ENCODE measurements at regions not wholly inside any gene's neighbourhood (a gene's known extent, or its start where the extent isn't known, plus 50 kb on each side); places are given as distances from the start of the nearest gene placed in this dataset.
"Not testable (repeated sequence)": the region's sequence is repeated elsewhere in the genome, so short reads cannot be mapped to it uniquely, and the experiment has no call there.

DNA sequence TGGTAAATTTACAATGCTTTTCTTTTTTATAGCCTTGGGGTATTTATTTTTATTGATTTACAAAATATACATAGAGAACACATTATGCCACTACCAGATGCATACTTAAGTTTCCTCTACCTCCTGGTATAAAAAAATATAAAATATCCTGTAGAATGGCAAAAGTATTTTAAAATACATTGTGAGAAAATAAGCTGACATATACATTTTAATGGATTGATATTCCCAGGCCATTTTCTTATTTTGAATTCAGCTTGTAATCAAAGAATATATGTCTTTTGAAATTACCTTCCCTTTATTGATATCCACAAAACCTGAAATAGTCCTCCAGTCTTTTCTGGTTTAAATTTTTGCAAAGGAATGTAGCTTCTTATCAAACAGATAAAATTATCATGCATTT lies 923.9 kb downstream of the CDH18 start:
- no peak for DNase-seq (ENCODE audit: low read depth)

DNA sequence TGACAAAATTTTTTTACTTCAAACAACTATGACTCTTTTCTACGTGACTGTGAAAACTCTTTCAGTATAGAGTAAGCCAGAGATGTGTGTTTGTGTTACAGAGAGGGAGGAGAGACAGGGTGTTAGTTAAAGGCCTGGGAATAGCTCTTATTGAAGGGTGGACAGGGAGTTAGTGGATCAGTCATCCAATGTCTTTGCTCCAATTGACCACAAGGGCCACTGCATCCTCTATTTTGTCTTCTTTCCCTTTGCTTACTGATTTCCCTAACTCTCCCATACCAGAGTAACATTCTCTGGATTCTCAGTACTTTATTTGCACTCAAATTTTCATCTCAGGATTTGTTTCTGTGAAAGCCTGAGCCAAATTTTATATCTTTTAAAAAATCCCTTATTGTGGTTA lies 920.3 kb downstream of the CDH18 start:
- DNase-seq (ENCODE audit: low read depth), result no peak

DNA sequence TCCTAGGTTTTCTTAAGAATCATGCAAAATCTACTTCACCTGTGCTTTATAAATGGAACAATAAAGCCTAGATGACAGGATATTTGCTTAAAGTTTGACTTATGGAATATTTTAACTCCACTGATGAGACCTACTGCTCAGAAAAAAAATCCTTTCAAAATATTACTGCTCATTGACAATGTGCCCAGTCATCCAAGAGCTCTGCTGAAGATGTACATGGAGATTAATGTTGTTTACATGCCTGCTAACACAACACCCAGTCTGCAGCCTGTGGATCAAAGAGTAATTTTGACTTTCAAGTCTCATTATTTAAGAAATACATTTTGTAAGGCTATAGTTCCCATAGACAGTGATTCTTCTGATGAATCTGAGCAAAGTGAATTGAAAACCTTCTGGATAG lies 889.6 kb downstream of the CDH18 start:
- no peak for DNase-seq (ENCODE audit: low read depth)

DNA sequence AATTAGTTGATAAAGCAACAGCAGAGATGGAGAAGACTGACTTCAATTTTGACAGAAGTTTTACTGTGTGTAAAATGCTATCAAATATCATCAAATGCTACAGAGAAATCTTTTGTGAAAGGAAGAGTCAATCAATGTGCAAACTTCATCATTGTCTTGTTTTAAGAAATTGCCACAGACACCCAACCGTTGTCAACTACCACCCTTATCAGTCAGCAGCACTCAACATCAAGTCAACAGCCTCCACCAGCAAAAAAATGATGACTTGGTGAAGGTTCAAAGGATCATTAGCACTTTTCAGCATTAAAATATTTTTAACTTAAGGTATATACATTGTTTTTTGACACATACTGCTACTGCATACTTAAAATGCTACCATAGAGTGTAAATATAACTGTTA lies 888.8 kb downstream of the CDH18 start:
- DNase-seq (ENCODE audit: low read depth), result no peak

DNA sequence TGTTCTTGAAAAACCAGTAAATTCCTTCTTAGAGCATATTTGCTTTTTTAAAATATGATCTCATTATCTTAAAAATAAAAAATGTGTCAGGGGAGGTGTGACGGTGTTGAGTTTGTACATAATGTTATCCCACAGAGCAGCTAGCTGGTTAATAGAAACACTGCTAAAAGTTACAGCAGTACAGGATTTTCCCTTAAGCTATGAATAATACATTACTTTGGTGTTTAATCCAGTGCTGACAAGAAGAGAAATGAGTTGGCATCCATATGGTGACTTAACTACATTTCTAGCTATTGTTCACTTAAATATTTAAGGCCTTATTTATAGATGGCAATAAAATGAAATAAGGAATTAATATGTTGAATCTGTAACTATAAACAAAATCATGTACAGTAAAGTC lies 883.1 kb downstream of the CDH18 start:
- DNase-seq (ENCODE audit: low read depth), result no peak

DNA sequence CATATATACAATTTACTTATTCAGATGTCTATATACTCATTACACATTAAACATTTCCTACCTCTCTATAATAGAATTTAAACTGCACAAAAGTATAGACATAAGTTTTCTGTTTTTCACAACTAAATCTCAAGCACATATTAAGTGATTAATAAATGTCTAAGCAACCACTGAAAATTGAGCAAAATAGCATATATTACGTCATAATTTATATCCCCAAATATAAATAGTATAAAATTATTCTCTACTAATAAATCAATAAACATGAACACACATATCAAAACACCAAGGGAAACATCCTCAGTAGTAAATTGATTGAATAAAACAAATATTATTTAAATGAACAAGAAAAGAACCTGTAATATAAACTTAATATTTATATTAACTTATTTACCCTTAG lies 865.1 kb downstream of the CDH18 start:
- no peak for DNase-seq (ENCODE audit: low read depth)

DNA sequence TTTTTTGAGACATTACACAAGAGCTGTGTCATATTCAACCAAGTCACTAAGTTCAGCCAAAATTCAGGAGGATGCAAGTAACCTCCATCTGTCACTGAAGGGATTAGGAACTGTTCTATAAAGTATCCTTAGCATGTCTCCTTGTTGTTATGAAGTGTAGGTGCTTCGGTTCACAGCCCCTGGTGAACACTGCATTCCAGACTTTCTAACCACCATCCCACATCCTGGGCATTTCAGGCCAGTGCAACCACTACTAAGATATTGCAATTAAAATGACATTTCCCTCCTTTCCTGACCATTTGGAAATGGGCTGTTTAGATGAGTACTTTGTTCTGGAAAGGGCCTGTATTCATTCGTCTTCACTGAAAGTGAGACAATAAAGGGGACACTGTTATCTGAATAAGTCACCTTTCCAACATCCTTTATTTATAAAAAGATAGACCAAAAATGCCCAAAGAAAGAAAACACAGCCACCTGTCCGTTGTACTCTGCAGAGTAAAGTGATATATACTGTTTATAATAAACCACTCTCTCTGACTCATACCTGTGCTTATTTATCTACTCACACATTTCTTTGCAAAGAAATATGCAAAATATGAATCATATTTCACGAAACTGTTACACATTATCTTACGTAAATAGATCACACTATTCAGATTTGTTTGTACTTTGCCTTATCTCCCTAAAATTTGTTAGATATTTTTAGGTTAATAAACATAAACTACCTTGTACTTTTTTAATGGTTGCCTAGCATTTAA lies 861.9 kb downstream of the CDH18 start:
- no peak for DNase-seq (ENCODE audit: low read depth)

DNA sequence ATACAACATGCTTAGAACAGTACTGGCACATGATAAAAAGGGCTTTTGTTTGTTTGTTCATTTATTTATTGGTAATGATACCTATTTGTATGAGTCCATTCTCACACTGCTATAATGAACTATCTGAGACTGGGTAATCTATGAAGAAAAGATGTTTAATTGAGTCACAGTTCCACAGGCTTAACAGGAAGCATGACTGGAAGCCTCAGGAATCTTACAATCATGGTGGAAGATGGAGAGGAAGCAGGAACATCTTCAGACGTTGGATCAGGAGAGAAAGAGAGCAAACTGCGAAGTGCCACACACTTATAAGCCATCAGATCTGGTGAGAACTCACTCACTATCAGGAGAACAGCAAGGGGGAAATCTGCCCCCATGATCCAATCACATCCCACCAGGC lies 847.7 kb downstream of the CDH18 start:
- DNase-seq (ENCODE audit: low read depth), result no peak

DNA sequence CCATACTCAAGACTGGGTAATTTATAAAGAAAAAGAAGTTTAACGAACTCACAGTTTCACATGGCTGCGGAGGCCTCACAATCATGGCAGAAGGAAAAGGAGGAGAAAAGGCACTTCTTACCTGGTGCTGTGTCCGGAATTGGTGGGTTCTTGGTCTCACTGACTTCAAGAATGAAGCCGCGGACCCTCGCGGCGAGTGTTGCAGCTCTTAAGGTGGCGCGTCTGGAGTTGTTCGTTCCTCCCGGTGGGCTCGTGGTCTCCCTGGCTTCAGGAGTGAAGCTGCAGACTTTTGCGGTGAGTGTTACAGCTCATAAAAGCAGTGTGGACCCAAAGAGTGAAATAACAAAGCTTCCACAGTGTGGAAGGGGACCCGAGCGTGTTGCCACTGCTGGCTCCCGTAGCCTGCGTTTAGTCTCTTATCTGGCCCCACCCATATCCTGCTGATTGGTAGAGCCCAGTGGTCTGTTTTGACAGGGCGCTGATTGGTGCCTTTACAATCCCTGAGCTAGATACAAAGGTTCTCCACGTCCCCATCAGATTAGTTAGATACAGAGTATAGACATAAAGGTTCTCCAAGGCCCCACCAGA lies 846.0 kb downstream of the CDH18 start:
- DNase-seq (ENCODE audit: low read depth), result not testable (repeated sequence)

DNA sequence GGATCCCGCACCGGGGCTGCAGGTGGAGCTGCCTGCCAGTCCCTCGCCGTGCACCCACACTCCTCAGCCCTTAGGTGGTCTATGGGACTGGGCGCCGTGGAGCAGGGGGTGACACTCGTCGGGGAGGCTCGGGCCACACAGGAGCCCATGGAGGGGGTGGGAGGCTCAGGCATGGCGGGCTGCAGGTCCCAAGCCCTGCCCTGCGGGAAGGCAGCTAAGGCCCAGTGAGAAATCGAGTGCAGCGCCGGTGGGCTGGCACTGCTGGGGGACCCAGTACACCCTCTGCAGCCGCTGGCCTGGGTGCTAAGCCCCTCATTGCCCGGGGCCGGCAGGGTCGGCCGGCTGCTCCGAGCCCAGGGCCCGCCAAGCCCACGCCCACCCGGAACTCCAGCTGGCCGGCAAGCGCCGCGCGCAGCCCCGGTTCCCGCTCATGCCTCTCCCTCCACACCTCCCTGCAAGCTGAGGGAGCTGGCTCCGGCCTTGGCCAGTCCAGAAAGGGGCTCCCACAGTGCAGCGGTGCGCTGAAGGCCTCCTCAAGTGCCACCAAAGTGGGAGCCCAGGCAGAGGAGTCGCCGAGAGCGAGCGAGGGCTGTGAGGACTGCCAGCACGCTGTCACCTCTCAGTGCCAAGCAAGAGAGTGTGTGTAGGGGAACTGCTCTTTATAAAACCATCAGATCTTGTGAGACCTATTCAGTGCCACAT lies 845.1 kb downstream of the CDH18 start:
- DNase-seq (ENCODE audit: low read depth), result not testable (repeated sequence)

DNA sequence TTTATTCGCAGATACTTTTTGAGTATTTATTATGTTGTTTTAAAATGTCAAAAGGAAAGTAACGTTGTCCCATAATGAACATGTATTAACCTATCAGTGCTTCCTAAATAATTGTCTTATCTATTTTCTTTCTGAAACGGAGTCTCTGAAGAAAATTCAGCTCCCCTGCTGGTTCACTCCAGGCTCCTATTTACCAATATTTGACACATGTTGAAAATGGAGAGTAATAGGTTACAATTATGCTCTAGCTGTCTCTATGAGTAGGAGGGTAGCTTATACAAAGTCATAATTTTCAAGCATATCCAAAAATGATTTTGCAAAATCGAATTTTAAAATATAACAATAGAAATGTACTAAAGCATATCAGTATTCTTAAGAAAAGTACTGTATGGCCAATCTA lies 844.1 kb downstream of the CDH18 start:
- no peak for DNase-seq (ENCODE audit: low read depth)

DNA sequence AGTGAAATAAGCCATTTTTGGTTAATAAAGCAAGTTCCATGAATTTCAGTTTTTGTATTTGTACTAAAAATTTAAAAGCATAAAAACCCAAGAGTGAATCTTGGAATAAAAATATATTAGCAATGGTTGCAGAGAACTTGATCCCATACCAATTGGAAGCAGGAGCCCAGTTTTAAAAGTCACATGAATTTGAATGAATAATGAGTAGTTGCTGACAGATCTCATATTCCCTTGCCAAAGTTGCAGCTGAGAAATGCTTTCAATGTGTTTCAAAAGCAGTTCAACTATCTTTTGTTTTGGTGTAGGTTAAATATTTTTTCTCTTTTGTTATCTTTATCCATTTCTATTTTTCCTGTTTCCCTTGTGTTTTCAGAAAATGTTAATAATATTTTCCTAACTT lies 818.6 kb downstream of the CDH18 start:
- DNase-seq (ENCODE audit: low read depth), result no peak

DNA sequence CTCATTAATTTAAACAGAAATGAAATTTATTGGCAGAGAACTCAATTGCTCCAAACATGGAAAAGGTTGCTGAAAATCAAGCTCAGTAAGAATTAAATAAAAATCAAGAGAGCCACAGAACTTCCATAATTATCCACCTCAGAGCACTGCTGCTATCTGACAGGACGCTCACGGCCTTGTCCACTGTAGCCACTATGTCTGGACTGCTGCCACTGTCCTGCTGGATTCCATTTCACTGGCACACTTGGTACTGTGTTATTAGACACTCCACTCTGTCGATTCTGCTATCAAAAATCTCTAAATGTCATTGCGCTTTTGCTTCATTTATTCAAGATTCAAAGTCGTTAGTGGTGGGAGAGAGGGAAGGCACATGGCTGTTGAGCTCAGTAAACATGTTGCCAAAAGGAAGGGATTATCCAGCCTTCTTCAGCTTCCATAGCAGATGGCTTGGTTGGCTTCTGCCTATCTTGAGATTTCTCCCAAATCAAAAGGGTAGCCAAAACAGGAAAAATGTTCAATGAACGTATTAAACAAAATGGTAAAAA lies 815.0 kb downstream of the CDH18 start:
- DNase-seq (ENCODE audit: low read depth), result no peak

DNA sequence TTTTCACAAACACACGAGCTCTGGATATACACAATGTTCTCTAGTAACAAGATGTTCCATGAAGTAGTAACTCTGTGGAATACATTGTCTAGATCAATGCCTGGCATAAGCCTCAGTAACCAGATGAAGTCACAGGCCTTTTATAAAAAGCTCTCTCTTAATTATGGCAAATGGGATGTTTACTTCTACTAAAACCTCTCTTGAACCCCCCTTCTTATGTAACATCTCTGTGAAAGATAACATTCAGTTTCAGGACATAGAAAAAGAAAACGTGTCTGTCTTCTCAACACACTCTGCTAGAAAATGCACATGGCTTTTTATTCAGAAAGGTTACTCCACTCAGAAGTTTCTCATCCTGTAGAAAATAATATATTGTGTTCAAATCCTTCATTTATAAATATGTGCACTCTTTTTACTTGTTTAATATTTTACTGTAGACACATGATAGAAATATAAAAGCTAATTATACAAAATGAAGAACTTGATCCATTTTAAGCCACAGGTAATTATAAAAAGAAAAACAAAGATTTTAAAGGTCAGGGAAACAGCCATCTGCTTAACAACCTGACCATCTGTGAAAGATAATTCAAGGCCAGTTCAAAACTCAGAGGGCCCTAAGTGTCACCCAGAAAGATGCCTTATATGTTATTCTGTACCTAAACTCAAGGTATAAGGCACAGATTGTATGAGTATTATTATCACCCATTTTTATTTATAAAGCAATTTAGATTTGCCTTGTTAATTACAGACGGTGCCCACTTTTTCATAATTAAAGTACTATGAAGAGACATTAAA lies 812.0 kb downstream of the CDH18 start:
- DNase-seq (ENCODE audit: low read depth), result no peak

DNA sequence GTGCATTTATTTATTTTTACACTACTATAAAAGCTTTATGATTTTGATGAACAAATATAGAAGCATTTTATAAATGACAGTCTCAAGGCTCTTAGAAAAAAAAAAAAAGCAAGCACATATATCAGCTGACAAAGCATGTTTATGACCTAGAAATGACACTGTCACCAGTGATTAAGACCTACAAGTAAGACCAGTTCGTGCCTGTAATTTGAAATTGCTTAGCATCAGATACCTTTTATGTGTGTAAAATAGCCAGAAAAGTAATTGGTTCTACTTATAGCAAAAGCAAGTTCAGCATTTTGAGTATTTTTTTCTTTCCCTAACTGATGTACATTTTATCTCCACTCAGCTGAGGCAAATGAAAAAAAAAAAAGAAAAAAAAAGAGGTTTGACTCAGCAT lies 808.4 kb downstream of the CDH18 start:
- no peak for DNase-seq (ENCODE audit: low read depth)

DNA sequence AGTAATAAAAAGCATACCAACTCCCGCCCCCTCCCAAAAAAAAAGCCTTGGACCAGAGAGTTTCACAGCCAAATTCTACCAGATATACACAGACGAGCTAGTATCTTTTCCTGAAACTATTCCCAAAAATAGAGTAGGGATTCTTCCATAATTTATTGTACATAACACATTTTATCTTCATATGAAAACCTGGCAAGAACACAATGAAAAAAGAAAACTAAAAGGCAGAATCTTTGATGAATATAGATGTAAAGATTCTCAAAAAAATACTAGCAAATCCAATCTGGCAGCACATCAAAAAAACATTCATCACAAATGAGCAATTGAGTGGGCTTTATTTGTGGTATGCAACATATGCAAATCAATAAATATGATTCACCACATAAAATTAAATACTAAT lies 798.8 kb downstream of the CDH18 start:
- DNase-seq (ENCODE audit: low read depth), result no peak

DNA sequence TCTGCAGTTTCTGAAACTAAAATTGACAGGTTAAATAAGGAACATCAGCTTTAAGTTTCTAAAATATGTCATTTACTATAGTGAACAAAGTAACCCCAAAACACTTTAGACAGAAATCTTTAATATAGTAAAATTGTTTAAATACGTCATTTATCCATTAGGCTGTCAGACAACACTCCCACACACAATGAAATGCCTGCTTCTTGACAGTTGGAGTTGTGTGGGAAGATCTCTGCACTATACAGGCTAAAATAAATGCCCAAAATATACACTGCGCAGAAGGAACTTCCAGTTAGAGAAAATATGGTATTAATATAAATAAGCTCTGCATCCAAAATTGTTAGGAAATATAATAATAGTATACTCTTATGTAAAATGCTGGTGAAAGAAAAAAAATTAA lies 794.4 kb downstream of the CDH18 start:
- no peak for DNase-seq (ENCODE audit: low read depth)

DNA sequence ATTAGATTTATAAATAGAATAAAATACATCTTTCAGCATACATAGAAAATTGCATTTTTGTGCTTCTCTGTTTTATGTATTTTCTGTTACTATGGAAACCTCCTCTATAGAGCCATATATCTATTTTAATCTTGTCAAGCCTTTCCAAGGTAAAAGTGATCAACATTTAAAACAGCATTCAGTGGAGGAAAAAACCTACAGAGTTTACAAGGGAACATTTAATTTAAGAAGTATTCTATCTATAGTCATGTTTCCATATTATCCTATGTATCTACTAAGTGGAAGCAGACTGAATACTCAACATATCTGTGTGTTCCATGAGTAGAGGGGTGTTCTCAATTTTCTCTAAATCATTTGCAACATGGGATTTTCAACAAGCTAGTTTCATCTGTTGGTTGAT lies 791.4 kb downstream of the CDH18 start:
- no peak for DNase-seq (ENCODE audit: low read depth)

DNA sequence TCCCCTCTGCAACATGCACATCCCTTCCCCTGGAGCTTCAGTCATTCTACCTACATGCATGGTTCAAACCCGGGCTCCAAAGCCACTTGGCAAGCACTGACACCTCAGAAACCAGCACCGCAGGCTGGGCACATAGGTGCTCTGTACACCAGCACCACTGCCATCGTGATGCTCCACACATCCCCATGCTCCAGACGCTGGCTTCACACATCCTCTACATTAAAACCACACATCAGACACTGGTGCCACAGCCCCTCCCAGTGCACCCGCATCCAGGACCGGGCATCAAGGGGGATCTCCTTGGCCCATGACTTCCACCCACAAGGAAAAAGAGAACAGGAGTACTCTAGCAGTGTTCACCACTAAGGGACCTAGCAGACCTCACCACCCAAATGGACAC lies 787.7 kb downstream of the CDH18 start:
- no peak for DNase-seq (ENCODE audit: low read depth)

DNA sequence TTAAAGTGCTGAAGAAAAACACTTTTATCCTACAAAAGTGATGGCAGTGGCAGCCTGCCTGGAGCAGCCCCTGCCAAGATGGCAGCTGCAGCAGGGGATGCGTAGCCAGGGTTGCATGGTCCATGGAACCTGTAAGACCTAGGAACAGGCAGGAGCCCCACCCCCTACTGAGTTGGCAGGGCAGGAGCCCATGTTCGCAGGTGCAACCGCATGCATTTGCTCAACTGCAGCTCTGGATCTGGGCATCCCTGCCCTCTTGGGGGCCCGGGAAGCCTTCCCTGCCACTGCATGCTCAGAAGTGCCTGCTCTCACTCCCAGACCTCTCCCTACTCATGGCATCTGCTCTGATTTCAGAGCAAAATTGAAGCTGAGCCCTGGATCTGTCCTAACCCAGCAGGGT lies 779.6 kb downstream of the CDH18 start:
- DNase-seq (ENCODE audit: low read depth), result no peak

DNA sequence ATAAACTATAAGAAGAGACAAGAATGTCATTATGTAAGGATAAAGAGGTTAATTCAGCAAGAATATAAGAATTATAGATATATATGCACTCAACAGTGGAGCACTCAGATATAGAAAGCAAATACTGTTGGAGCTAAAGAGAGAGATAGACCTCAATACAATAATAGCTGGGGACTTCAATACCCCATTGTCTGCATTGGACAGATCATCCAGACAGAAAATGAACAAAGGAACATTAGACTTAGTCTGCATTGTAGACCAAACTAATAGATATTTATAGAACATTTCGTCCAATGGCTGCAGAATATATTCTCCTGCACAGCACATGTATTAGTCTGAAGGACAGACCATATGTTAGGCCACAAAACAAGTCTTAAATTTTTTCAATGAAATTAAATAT lies 777.1 kb downstream of the CDH18 start:
- no peak for DNase-seq (ENCODE audit: low read depth)

DNA sequence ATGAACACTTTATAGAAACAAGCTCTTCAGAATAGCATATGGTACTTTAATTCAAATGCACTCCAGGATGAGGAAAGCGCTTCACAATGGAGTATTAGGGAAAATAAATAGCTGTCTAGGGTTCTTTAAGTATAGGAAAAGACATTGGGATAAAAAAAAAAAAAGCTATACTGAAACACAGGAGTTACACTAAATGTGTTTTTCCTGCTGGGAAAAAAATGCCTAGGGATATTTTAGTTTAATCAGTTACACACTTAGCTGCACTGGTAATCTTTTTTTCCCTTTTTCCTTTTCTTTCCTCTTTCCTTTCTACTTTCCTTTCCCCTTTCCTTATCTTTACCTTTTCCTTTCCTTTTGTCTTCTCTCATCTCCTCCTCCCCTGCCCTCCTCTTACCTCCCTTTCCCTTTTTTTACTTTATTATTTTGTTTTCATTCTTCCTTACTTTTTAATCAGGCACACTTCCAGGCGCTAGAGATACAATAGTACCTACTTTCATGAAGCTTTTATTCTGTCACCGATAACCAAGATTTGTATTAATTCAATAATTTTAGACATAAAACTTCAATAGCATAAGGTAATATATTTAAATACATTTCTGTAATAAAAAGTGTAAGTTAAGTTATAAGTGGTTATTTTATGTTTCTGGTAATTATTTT lies 758.7 kb downstream of the CDH18 start:
- no peak for DNase-seq (ENCODE audit: low read depth)

Measured in GM04503 (cell line).